ENCODE measurements at regions not wholly inside any gene's neighbourhood (a gene's known extent, or its start where the extent isn't known, plus 50 kb on each side); places are given as distances from the start of the nearest gene placed in this dataset.

DNA sequence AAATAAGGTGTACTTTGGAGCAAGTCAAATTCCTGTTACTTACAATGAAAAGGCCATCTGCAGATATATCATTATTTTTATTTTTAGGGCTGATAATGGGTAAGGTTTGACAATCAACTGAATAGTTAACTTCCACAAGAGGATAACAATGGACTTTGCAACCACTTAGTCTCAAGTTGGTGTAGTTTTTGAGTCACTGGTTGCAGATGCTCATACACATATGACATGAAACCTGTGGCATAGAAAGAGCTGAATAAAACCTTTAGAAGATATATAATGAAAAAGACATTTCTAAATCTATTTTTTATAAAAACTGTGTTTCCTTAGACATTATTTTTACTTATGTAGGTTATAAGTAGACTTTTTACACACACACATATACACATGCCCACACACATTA lies 2110.9 kb downstream of the PCDH7 start:
- no peak for TF ChIP-seq SUZ12 (IDR thresholded peaks at IDR 0.05; ENCODE audit: extremely low read depth, insufficient read depth, insufficient read length)
- no peak for TF ChIP-seq YY1 (IDR thresholded peaks at IDR 0.05; ENCODE audit: insufficient read depth, insufficient read length)

Data from NT2/D1 (cell line).